OCI-LY7 (cell line): ENCODE measurements at regions not wholly inside any gene's neighbourhood (a gene's known extent, or its start where the extent isn't known, plus 50 kb on each side); places are given as distances from the start of the nearest gene placed in this dataset.

Experiments
- BruUV-seq: library from RNA; stranded (reverse); fragments of 400-500 nt; replicated peaks from 2 replicates; lab custom pipeline; 2021; lab: Mats Ljungman, UMichigan
- CTCF ChIA-PET: fragments of 300-600 bp; sonication (Branson Sonifier 250); formaldehyde crosslinking; loops from one replicate; lab custom pipeline; 2022; ENCODE audit warnings: antibody characterized with exemption; ENCODE audit not compliant: unreplicated experiment; lab: Charles Lee
- POLR2A ChIA-PET: fragments of 300-600 bp; sonication (Branson Sonifier 250); formaldehyde crosslinking; loops from one replicate; lab custom pipeline; 2022; ENCODE audit warnings: antibody characterized with exemption; lab: Charles Lee
- DNase-seq: peaks from one replicate; pipeline ENCODE4 v3.0.0-alpha.2; 2015; ENCODE audit warnings: low spot score
- H2AFZ ChIP-seq: fragments of 200-600 bp; sonication (generic), shearing (Covaris generic); 2 replicates; pipeline ENCODE4 v1.6.1; 2014; ENCODE audit warnings: mild to moderate bottlenecking, antibody characterized with exemption, low read length, moderate library complexity
- H3K27ac ChIP-seq: fragments of 200-600 bp; sonication (generic); 2 replicates; pipeline ENCODE4 v1.5.1; 2014; ENCODE audit warnings: mixed run types, low read depth, mild to moderate bottlenecking, moderate library complexity, low read length, inconsistent platforms; ENCODE audit not compliant: poor library complexity, severe bottlenecking
- H3K36me3 ChIP-seq: fragments of 200-600 bp; sonication (generic); 2 replicates; pipeline ENCODE4 v1.6.1; 2014; ENCODE audit warnings: mild to moderate bottlenecking, antibody characterized with exemption, low read length, moderate library complexity, mixed read lengths; ENCODE audit not compliant: insufficient read depth
- H3K4me1 ChIP-seq: fragments of 200-600 bp; sonication (generic); 2 replicates; pipeline ENCODE4 v1.5.1; 2014; ENCODE audit warnings: mild to moderate bottlenecking, low read length; ENCODE audit not compliant: insufficient read depth, poor library complexity, severe bottlenecking
- H3K4me2 ChIP-seq: fragments of 200-600 bp; sonication (generic); 2 replicates; pipeline ENCODE4 v1.6.1; 2014; ENCODE audit warnings: mild to moderate bottlenecking, low read length
- H3K4me3 ChIP-seq: fragments of 200-600 bp; sonication (generic); 2 replicates; pipeline ENCODE4 v1.5.1; 2014; ENCODE audit warnings: mild to moderate bottlenecking, low read depth, low read length; ENCODE audit not compliant: poor library complexity, severe bottlenecking
- H3K79me2 ChIP-seq: fragments of 200-600 bp; sonication (generic); 2 replicates; pipeline ENCODE4 v1.6.1; 2016; ENCODE audit warnings: low read depth, mild to moderate bottlenecking, low read length, moderate library complexity, mixed read lengths; ENCODE audit not compliant: insufficient read depth
- H3K9me2 ChIP-seq: fragments of 200-600 bp; sonication (generic); 2 replicates; pipeline ENCODE4 v1.6.1; 2016; ENCODE audit warnings: mild to moderate bottlenecking, low read length, mixed read lengths; ENCODE audit not compliant: insufficient read depth
- H3K9me3 ChIP-seq: fragments of 200-600 bp; sonication (generic); 2 replicates; pipeline ENCODE4 v1.6.1; 2014; ENCODE audit warnings: mild to moderate bottlenecking, mixed run types, low read length, mixed read lengths
- H4K20me1 ChIP-seq: fragments of 200-600 bp; sonication (generic); 2 replicates; pipeline ENCODE4 v1.6.1; 2014; ENCODE audit warnings: mild to moderate bottlenecking, antibody characterized with exemption, low read length, moderate library complexity, mixed read lengths; ENCODE audit not compliant: insufficient read depth
- CTCF ChIP-seq: fragments of 200-600 bp; sonication (generic); conservative IDR thresholded peaks from 2 replicates; pipeline ENCODE4 v1.5.1; 2014; ENCODE audit warnings: mild to moderate bottlenecking, antibody characterized with exemption, low read length, moderate library complexity, mixed read lengths
- EZH2phosphoT487 ChIP-seq: fragments of 200-600 bp; sonication (generic); IDR thresholded peaks from 2 replicates; pipeline ENCODE4 v1.6.1; 2018; ENCODE audit warnings: low read depth, borderline replicate concordance, mild to moderate bottlenecking, mixed run types, antibody characterized with exemption, low read length, moderate library complexity, mixed read lengths
- intact Hi-C: fragments of 100-400 bp; cut with micrococcal nuclease; formaldehyde crosslinking; loops from one replicate; pipeline ENCODE4 v1.10.0; 2022; ENCODE audit not compliant: unreplicated experiment

- Histone ChIP-seq H3K4me1 (no peaks in the 10 kb centered on the region), H3K4me3 (no peak overlapping the region), H4K20me1 (no peaks in the 10 kb centered on the region), H3K9me3 (no peaks in the 10 kb centered on the region), H3K36me3 (no peaks in the 10 kb centered on the region), H2AFZ (no peak overlapping the region), H3K27ac (no peak overlapping the region), H3K9me2 (no peaks in the 10 kb centered on the region), H3K4me2 (no peak overlapping the region), H3K79me2 (no peaks in the 10 kb centered on the region)
- intact Hi-C loops = no loop called here
- POLR2A ChIA-PET = interaction anchor here (0.8 kb wide), 1 partner anchor 206 kb away, joined by 3 read pairs; no protein-coding TSS in a partner anchor
- TF ChIP-seq EZH2phosphoT487 (no peak), CTCF (no peak)
- BruUV-seq = no TSS peak
- CTCF ChIA-PET = no interaction called here
- no peak for DNase-seq
Measured at GRCh38 chr2:19201911-19202462, 156.4 kb downstream of the OSR1 start.

DNA sequence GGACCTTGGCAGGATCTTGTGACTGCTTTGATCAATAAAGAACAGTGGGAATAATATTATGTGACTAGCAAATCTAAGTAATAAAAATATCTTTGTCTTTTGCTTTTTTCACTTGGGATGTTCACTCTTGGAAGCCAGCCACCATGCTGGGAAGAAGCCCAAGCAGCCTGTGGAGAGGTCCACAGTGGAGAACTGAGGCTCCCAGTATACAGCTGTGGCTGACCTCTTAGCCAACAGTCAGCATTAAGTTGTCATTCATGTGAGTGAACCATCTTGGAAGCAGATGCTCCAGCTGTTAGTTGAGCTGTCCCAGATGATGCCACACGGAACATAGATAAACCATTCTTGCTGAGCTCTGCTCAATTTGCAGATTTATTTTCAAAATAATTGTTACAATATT is 160.0 kb downstream of the OSR1 start:
- Histone ChIP-seq H3K4me1 (no peaks in the 10 kb centered on the region), H2AFZ (no peak overlapping the region), H3K79me2 (no peaks in the 10 kb centered on the region), H3K4me3 (no peak overlapping the region), H3K4me2 (no peak overlapping the region), H3K9me2 (no peaks in the 10 kb centered on the region), H3K9me3 (no peaks in the 10 kb centered on the region), H3K36me3 (no peaks in the 10 kb centered on the region), H3K27ac (no peak overlapping the region), H4K20me1 (no peaks in the 10 kb centered on the region)
- TF ChIP-seq EZH2phosphoT487 (no peak), CTCF (no peak)
- no TSS peak for BruUV-seq
- ChIA-PET CTCF (no interaction called here), POLR2A (no interaction called here)
- no peak for DNase-seq
- intact Hi-C loops = loop anchor here (10.0 kb wide), 1 partner anchor 204 kb away; no protein-coding TSS in a partner anchor

DNA sequence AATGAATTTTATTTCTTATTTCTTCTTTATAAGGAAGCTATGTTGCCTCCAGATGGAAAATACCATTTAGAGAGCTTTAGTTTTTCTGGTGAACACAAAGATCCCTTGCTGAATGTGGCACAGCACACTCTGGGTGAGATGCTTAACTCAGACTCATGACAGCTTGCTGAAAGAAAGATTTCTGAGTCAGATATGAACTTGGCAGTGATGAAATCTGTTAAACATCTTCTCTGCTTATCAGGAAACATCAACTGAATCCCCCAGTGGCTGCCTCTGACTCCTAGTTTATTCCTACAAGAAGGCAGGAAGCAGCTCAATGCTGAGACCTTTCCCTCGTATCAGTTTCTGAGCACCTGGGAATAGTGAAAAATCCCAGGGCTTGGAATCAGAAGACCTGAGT is 162.8 kb downstream of the OSR1 start:
- no peaks in the 10 kb centered on the region for H4K20me1 ChIP-seq
- ChIA-PET POLR2A (interaction anchor here (0.8 kb wide), 1 partner anchor 131 kb away, joined by 3 read pairs; no protein-coding TSS in a partner anchor), CTCF (no interaction called here)
- no TSS peak for BruUV-seq
- no peak for DNase-seq
- no peaks in the 10 kb centered on the region for H3K9me3 ChIP-seq
- no peaks in the 10 kb centered on the region for H3K9me2 ChIP-seq
- H3K36me3 ChIP-seq = no peaks in the 10 kb centered on the region
- TF ChIP-seq CTCF (no peak), EZH2phosphoT487 (no peak)
- intact Hi-C loops = loop anchor here (10.0 kb wide), 1 partner anchor 201 kb away; no protein-coding TSS in a partner anchor
- no peak overlapping the region for H3K4me2 ChIP-seq
- no peak overlapping the region for H3K4me3 ChIP-seq
- no peak overlapping the region for H3K27ac ChIP-seq
- H3K79me2 ChIP-seq = no peaks in the 10 kb centered on the region
- no peaks in the 10 kb centered on the region for H3K4me1 ChIP-seq
- no peak overlapping the region for H2AFZ ChIP-seq
